Islet precursor cell (in vitro differentiated cells): ENCODE measurements at regions not wholly inside any gene's neighbourhood (a gene's known extent, or its start where the extent isn't known, plus 50 kb on each side); places are given as distances from the start of the nearest gene placed in this dataset.
"Not testable (repeated sequence)": the region's sequence is repeated elsewhere in the genome, so short reads cannot be mapped to it uniquely, and the experiment has no call there.

Experiments
- DNase-seq: peaks from one replicate; pipeline ENCODE4 v3.0.0-alpha.2; 2018

DNA sequence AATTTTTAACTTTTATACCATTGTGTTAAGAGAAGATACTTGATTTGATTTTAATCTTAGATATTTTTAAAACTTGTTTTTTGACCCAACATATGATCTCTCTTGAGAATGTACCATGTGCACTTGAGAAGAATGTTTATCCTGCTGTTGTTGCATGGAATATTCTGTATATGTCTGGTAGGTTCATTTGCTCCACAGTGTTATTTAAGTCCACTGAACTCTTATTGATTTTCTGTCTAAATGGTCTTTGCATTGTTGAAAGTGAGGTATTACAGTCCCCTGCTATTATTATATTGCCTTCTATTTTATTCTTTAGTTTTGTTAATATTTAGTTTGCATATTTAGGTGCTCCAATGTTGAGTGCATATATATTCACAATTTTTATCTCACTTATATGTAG is 397.3 kb upstream of the CCDC179 start:
- no peak for DNase-seq

DNA sequence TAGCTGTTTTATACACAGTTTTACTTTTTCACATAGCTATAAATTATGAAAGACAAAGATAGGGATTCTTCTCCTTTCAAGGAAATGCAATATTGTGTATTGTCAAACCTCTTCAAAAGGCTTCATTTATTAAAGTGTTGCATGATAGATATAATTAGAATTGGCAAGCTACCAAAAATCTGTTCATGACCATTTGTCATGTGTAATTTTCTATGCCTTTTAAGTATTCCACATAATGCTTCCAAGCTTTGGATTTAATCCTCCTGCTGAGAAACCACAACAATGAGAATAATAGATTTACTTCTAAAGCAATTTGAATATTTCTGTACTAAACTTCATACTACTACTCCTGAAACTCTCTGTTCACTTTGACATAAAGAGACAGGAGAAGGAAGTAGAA is 403.2 kb upstream of the CCDC179 start:
- no peak for DNase-seq

- no peak for DNase-seq
These were observed 411.8 kb upstream of the CCDC179 start for GRCh38 chr11:23272095-23272494.

DNA sequence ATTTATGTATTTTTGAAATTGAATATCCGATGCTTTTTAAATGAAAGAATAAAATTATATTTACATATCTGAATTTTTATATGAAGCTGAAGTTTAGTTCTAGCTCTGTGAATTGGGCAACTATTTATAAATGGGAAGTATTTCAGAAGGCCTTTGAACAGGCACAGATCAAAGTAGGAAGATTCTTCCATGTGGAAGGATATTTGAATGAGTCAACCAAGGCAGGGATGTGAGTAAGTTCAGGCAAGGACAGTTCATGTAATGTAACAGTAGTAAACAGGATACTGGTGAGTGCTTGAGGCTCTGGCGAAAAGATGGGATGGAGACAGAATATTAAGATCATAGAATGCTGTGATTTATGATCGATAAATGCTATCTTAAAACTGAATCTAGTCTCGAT is 417.8 kb upstream of the CCDC179 start:
- no peak for DNase-seq

- no peak for DNase-seq
These were observed 419.8 kb upstream of the CCDC179 start for GRCh38 chr11:23280088-23280487.

GRCh38 chr11:23283666-23284065 is 423.4 kb upstream of the CCDC179 start:
- DNase-seq = no peak

- DNase-seq = no peak
These were observed 424.4 kb upstream of the CCDC179 start for GRCh38 chr11:23284631-23285030.

GRCh38 chr11:23288003-23288783 is 427.9 kb upstream of the CCDC179 start:
- no peak for DNase-seq

GRCh38 chr11:23295241-23295640 is 435.0 kb upstream of the CCDC179 start:
- no peak for DNase-seq

DNA sequence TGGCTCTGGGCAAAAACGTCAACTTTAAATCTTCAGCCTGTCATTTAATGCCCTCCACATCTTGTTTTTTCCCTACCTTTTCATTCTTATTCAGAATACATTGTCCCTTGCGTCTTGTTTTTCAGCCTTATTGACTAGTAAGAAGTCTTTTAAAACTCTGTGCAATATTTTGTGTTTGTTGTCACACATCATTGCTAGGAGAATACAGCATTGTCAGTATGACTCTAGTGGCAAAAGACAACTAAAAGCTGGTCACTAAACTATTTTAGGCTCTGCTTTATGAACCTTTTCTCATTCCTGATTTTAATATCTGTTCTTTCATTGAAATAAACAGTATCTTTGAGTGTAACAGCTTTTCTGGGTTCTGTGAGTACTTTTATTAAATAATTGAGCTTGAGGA is 447.8 kb upstream of the CCDC179 start:
- no peak for DNase-seq

DNA sequence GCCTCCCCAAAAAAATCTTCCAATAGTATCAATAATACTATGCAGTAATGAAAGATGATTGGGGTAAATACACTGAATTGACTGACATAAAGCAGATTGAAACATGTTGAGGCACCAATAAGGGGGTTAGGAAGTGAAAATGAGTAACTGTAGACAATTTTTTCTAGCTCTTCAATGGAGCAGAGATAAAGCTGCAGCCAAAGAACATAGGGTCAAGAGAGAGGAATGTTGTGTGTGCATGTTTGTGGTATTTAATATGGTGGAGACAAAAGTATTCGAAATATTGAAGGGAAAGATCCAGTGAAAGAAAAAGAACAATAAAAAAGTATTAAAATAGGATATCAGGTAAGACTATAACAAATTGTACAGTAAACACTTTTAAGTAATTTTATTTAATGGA is 450.0 kb upstream of the CCDC179 start:
- no peak for DNase-seq

DNA sequence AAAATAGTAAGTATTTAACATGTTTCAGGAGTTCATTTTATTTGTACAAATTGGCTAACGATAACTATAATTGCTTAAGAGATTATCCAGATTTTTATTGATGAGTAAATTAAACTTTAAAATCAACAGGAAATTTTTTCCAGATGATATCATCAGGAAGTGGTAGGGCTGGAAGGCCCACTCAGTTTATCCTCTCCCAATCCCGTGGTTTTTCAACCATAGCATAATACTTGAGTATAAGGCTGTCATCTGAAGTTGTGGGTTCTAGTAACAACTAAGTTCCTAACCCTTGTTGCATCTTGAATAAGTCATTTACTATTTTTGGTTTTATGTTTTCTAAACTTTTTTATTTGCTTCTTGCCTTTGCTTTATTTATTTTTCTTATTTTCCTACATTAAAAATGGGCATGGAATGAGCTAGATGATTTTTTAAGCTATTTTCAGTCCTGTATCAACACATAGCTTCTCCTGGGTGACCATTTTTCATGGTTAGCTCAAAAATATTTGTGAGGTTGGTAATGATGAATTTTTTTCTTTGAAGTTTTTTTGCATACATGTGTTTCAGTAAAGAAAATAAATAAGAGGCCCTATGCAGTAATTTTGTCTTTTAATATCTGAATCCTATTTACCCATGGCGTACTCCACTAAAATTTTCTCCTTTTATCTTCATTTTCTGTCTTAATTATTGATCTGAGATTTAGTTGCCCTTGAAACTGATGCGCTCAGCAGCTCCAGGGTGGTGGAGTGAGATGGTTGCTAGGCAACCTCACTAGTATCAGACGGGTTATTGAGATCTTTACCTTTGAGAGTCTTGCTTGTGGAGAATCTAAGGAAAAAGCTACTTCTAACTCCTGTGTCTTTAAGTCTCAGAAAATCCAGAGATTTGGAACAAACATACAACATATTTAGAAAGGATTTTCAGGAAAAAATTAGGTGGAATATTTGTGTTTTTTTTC is 452.0 kb upstream of the CCDC179 start:
- DNase-seq = no peak

DNA sequence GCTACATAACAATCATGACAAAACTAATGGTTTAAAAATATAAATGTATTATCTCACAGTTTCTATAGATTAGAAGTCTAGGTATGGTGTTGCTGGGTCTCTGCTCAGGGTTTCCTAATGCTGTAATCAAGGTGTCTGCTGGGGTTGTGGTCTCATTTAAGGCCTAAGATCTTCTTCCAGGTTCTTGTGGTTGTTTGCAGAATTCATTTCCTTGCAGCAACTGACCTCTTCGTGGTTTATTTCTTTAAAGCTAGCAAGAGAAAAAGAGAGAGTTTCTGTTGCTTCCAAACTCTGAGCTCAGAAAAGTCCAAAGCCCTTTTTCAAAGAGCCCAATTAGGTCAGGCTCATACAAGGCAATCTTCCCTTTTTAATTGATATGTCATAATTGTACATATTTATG is 452.7 kb upstream of the CCDC179 start:
- DNase-seq = no peak

- DNase-seq = no peak
These were observed 453.9 kb upstream of the CCDC179 start for GRCh38 chr11:23314162-23314561.

DNA sequence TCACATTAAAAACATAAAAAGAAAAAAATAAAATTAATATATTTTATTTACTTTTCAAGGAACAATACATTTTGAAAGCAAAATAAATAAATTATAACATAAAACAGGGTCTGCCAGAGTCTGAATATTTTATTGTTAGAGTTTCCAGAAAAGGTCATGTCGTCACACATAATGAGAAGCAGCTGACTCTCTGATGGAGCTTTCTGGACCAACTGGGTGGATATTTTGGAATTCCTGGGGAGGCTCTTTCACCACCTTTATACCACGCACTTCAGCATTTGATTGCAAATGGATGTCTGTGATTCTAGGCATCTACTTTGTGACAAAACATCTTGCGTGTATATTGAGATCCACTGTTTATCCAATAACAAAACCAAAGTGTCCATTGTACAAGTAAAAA is 455.0 kb upstream of the CCDC179 start:
- no peak for DNase-seq

DNA sequence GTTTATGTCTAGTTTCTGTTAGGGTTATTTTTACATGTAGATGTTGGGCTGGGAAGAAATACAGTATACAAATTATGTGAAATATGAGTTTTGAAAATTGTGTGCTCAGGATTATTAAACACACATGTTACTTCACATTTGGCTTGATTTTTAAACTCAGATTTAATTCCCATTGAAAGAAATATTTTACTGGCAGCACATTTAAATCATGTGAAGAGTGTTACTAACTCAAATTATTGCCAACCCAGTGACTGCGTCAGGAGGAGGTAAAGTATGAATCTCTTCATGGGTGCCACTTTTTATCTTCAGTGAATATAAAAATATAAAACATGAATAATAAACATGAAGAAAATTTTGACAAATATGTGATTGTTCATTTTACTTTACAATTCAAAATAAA is 457.5 kb upstream of the CCDC179 start:
- no peak for DNase-seq

GRCh38 chr11:23318670-23319069 is 458.4 kb upstream of the CCDC179 start:
- DNase-seq = no peak

DNA sequence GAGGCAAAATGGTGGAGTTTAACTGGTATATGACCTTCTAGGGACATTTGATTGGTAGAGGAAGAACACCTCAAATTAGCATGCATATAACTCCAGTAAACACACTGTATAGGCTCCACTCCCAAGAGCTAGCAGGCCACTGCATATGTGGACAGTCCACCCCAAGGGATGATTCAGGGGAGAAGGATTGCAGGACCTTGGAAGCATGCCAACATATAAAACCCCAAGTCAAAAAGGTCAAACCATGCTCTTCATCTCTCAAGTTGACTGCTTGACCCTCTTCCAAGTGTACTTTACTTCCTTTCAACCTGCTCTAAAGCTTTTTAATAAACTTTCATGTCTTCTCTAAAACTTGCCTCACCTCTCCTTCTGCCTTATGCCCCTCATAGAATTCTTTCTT is 459.9 kb upstream of the CCDC179 start:
- DNase-seq = no peak

DNA sequence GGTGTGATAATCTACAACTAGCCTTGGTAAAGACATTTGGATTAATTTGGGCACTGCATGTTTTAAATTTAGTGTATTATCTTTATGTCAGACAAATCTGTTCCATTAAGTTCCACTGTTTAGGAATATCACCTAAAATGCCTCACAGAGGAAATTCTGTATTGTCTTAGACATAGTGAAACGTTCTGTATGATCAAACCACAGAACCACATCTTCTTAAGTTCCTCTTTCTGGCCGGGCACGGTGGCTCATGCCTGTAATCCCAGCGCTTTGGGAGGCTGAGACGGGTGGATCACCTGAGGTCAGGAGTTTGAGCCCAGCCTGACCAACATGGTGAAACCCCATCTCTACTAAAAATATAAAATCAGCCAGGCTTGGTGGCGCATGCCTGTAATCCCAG is 475.3 kb upstream of the CCDC179 start:
- not testable (repeated sequence) for DNase-seq

- DNase-seq = no peak
These were observed 476.7 kb upstream of the CCDC179 start for GRCh38 chr11:23336961-23337360.

GRCh38 chr11:23353611-23354010 is 493.3 kb upstream of the CCDC179 start:
- no peak for DNase-seq

- no peak for DNase-seq
These were observed 499.0 kb upstream of the CCDC179 start for GRCh38 chr11:23359297-23359696.

- DNase-seq = no peak
These were observed 503.8 kb upstream of the CCDC179 start for GRCh38 chr11:23364076-23364475.
